Endometrium (tissue), 2 donors: ENCODE measurements at regions not wholly inside any gene's neighbourhood (a gene's known extent, or its start where the extent isn't known, plus 50 kb on each side); places are given as distances from the start of the nearest gene placed in this dataset.
"Not testable (repeated sequence)": the region's sequence is repeated elsewhere in the genome, so short reads cannot be mapped to it uniquely, and the experiment has no call there.

Experiments
- FAIRE-seq: peaks from 2 replicates; lab custom pipeline; 2012; peaks lifted over from hg19 to GRCh38; lab: Jason Lieb, UNC
- donor health status: control.
- donor health status: control.

GRCh38 chr3:137463131-137463530 is 301.0 kb upstream of the SOX14 start:
- no peak for FAIRE-seq

- FAIRE-seq = no peak
These were observed 299.8 kb upstream of the SOX14 start for GRCh38 chr3:137464341-137464740.

- FAIRE-seq = no peak
These were observed 295.7 kb upstream of the SOX14 start for GRCh38 chr3:137468446-137468845.

GRCh38 chr3:137469263-137469662 is 294.9 kb upstream of the SOX14 start:
- FAIRE-seq = no peak

DNA sequence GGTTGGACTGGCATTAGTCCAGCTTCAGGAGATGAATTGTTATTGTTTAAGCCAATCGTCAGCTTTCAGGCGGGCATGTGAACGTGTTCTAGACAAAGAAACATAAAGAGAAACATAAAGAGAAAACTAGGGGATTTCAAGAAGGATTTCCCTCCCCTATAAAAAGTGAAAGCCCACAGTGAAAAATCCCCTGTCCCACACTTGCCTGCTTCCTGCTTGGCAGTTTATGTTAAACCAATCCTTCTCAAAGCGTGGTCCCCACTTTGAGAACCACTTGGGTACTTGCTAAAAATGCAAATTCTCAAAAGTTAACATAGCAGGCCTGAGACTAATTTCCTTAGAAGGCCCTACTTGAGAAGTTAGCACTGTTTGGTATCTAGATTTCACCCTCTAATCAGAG is 293.0 kb upstream of the SOX14 start:
- FAIRE-seq = no peak

DNA sequence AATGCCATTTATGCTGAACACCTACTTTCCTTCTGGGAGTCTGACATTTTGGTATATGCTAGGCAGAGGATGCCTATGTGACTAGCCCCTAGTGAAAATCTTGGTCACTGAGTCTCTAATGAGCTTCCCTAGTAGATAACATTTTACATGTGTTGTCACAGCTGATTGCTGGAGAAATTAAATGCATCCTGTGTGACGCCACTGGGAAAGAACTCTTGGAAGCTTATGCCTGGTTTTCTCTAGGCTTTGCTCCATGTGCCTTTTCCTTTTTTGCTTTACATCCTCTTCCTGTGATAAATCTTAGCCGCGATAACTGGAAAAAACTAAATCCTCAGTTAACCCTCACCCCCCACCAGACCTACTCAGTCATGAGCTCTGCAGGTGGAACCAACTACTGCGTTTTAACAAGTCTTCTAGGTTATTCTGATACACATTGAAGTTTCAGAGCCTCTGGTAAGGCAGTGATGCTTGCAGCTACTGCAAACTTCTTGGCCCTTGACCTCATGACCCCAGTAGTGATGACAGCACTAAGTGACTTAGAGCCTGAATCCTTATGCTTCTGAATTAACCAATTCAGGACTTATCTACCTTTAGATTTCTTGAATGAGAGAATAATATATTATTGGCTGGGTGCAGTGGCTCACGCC is 292.4 kb upstream of the SOX14 start:
- FAIRE-seq = no peak

GRCh38 chr3:137477614-137478013 is 286.5 kb upstream of the SOX14 start:
- FAIRE-seq = no peak

- FAIRE-seq = no peak
These were observed 254.6 kb upstream of the SOX14 start for GRCh38 chr3:137509354-137510045.

DNA sequence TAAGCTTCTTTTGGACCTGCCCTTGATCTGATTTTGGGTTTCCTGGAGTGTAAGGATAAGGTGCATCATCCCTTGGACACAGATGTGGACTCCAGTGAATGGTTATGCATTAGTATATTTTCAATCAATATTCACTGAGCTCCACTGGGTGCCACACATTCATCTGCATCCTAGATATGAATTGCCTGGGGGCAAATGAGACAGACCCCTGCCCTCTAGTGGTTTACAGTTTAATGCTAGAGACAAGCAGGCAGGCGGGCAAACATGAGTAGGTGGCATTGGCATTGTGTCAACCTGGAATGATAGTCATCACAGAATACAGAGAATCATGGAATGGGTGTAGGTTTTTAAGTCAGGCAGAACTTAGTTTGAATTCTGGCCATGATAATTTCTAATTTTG is 252.5 kb upstream of the SOX14 start:
- no peak for FAIRE-seq

DNA sequence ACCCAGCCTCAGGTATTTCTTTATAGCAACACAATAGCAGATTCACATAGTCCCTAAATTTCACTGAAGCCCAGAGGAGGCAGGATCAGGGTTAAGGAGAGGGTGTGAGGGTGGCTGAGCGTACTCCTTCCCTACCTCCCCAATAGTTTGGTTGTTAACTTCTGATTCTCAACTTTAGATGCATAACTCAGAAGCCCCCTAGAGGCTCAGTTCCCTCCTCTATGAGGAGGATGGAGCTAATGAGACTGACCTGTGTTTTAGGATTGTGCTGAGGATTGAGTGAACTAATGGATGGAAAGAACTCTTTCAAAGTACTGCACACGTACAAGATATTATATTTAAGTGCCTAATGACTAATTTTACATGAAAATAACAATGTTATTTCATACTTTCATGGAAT is 249.3 kb upstream of the SOX14 start:
- FAIRE-seq = no peak

- FAIRE-seq = no peak
These were observed 244.5 kb upstream of the SOX14 start for GRCh38 chr3:137519602-137520001.

DNA sequence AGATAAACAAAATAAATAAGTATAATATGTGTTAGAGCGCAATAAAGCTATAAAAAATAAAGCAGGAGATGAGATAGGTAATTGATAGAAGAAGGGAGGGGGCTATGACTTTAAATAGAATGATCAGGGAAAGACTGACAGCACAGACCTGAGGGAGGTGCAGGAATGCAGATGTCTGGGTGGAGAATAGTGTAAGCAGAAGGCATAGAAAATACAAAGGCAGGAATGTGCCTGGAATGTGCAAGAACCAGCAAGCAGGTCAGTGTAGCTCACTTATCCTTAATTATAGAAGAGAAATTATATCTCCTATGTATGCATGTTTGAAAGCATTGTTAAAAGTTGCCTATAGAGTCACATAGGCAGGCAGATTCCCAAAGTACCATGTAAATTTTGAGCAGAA is 239.4 kb upstream of the SOX14 start:
- FAIRE-seq = no peak

DNA sequence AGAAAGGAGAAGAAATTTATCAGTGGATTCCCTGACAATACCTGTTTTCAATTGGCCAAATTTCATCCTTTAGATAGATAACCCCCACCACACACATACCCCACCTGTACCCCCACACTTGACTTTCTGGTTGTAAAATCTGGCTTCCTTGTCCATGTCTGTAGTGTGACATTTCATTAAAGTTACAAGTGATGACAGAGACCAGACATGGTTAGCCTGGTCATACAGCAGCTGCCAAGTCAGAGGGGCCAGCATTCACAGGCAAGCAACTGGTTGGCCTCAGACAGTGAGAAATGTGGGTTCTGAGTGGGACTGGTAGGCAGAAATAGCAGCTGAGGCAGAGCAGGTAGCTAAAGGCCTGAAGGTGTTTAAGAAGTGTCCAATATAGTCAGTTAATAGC is 238.6 kb upstream of the SOX14 start:
- FAIRE-seq = no peak

DNA sequence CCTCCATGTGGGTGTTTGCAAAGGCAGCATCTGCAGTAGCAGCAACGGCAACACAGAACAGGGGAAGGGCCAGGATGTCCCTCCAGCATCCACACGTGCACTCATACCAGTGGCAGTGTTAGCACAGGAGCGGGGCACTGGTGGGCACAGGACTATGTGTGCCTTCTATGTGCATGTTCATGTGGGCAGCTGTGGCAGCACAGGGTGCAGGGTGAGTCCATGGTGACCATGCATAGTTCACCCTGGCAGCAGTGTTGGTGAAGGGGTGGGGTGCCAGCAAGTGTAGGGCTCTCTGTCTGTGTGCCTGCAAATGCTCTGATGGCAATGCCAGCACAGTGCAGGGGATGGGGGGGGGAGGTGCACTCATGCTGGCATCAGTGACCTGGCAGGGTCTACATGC is 222.1 kb upstream of the SOX14 start:
- FAIRE-seq = no peak

GRCh38 chr3:137554242-137554641 is 209.9 kb upstream of the SOX14 start:
- no peak for FAIRE-seq

GRCh38 chr3:137568880-137569279 is 195.2 kb upstream of the SOX14 start:
- FAIRE-seq = no peak

DNA sequence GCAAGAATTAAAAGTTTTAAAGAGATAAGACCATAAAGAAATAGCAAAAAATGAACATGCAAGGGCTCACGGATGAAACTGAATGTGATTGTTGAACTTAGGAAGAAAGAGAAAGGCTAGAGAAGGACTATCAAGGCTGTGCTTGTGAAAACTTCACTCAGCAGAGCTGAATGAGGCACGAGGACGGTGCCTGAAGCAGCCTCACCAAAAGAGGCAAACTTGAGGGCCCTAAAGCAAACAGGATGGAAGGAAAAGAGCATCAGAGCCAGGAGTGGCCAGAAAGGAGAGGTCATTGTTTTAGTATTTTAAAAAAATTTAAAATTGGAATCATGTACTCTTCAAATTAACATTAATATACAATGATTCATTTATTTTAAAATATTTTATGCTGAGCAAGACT is 191.2 kb upstream of the SOX14 start:
- FAIRE-seq = no peak

DNA sequence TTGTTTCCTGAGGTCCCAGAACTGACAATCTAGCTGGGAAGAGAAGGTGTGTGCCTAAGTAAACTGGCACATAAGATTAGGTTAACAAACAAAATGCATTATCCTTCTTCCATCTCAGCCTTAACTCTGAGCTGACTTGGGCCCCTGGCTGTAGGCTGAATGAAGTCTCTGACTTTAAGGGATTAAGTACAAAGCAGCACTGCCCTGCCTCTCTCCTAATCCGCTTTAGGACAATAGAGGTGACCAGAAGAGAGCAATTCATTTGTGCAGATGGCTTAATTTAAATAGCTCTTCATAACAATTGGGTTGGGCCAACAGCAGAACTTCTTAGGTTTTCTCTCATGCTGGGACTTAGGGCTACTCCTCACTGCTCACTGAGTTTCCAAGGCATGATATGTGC is 181.6 kb upstream of the SOX14 start:
- no peak for FAIRE-seq

GRCh38 chr3:137583256-137583655 is 180.9 kb upstream of the SOX14 start:
- FAIRE-seq = no peak

GRCh38 chr3:137588871-137589270 is 175.2 kb upstream of the SOX14 start:
- no peak for FAIRE-seq

DNA sequence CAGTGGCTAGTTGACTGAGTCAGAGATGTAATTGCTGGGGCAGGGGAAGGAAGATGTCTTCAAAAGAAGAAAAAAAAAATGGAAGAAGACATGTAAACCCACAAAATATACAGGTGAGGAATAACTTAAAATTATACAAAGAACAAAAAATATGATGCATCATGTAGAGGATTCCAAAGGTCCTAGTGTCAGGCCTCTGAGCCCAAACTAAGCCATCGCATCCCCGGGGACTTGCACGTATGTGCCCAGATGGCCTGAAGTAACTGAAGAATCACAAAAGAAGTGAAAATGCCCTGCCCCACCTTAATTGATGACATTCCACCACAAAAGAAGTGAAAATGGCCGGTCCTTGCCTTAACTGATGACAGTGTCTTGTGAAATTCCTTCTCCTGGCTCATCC is 168.7 kb upstream of the SOX14 start:
- not testable (repeated sequence) for FAIRE-seq

- no peak for FAIRE-seq
These were observed 153.4 kb upstream of the SOX14 start for GRCh38 chr3:137610723-137611122.

GRCh38 chr3:137612291-137612690 is 151.8 kb upstream of the SOX14 start:
- no peak for FAIRE-seq
